Activated naive CD8-positive, alpha-beta T cell treated with anti-CD3 and anti-CD28 coated beads, Interleukin-2, amount 10 ng/mL, durations not matched to agents 7 days and 5 days (primary cell): ENCODE measurements at regions not wholly inside any gene's neighbourhood (a gene's known extent, or its start where the extent isn't known, plus 50 kb on each side); places are given as distances from the start of the nearest gene placed in this dataset.
A peak's percentile ranks its signal among the peaks of the same experiment; 100 is the strongest.

Experiments used
- ATAC-seq: fragments of 150-1000 bp; cut with Tn5 transposase; one replicate; pipeline ENCODE4 v1.10.0; 2021; ENCODE audit warnings: low read depth, moderate library complexity
- POLR2A ChIA-PET: fragments of 350-600 bp; sonication (Branson Sonifier 250); formaldehyde crosslinking; loops from one replicate; lab custom pipeline; 2021; ENCODE audit warnings: antibody characterized with exemption; lab: Charles Lee
- DNase-seq: peaks from one replicate; pipeline ENCODE4 v3.0.0; 2021
- H3K27ac Mint-ChIP-seq: one replicate; pipeline ENCODE4 v1.8.0; 2022; ENCODE audit warnings: mild to moderate bottlenecking, mixed read lengths
- H3K27me3 Mint-ChIP-seq: one replicate; pipeline ENCODE4 v1.8.0; 2022; ENCODE audit warnings: mild to moderate bottlenecking, moderate library complexity, mixed read lengths
- H3K36me3 Mint-ChIP-seq: one replicate; pipeline ENCODE4 v1.8.0; 2021; ENCODE audit warnings: mild to moderate bottlenecking, mixed read lengths
- H3K4me1 Mint-ChIP-seq: one replicate; pipeline ENCODE4 v1.8.0; 2021; ENCODE audit warnings: mixed read lengths
- H3K4me3 Mint-ChIP-seq: one replicate; pipeline ENCODE4 v1.8.0; 2022; ENCODE audit warnings: mild to moderate bottlenecking, moderate library complexity, mixed read lengths
- H3K9me3 Mint-ChIP-seq: one replicate; pipeline ENCODE4 v1.8.0; 2021; ENCODE audit warnings: mixed read lengths

DNA sequence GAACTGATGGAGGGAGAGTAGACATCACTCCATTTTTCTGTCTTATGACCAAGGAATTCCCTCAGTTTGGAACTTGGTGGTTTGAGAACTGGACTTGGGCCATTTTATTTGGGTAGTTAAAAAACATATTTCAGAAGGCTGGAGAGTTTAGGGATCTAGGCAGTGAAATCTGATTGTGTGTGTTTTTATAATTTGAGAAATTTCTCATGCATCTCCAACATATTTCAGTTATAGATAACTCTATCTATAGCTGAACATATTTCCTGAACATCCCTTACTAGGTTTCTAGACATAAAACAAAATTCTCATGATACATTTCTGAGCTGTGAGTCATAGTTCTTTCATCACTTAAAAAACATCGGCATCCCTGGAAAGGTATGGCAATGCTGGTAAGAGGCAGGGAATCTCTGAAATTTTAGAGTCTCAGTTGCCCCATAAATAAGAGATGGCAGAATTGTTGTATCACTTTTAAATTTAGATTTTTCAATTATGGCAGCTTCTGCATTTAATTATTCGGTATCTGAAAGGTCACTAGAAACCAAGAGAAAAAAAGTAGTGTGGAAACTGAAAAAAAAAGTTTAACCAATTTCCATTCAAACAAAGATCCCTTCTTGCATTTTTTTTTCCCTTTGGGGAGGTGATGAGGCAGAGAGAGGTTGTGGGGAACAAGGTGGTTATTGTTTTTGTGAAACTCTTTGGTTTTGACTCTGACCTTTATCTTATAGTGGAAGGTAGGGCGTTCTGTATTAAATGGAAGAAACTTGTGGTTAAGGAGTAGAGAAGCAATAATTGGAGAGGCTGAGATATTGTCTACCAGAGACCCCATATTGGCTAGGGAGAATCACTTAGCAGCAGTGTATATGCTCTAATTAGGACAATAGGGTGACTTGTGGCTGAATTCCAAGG is 102.9 kb downstream of the FASLG start:
- no peak overlapping the region for H3K4me3 Mint-ChIP-seq
- no peak overlapping the region for H3K27ac Mint-ChIP-seq

DNA sequence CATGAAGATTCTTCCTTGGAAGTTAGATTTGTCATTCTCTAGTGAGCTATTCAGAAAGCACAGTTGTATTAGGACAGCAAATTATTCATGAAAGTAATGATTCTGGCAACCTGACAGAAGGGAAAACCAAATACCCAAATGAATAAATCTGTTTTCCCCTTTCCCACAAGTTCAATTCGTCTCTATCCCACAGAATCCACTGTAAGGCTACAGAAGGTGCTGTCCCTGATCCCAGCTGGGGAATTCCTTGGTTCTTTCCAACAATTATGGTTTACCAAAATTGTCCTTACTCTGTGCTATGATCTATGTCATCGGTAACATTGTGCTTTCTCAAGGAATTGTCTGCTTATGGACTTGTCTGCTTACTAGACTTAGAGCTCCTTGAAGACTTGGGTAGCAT is 104.2 kb downstream of the FASLG start:
- no peak for DNase-seq
- Mint-ChIP-seq H3K27ac (no peak overlapping the region), H3K27me3 (no peaks in the 10 kb centered on the region), H3K36me3 (peaks cover 6% of the 10 kb centered on the region), H3K4me3 (no peak overlapping the region), H3K4me1 (peaks cover 23% of the 10 kb centered on the region), H3K9me3 (peaks cover 2% of the 10 kb centered on the region)
- POLR2A ChIA-PET, result no interaction called here
- ATAC-seq, result no peak

More for the DNA sequence above, 102.9 kb downstream of the FASLG start:
- no peak for DNase-seq
- H3K36me3 Mint-ChIP-seq, result peaks cover 9% of the 10 kb centered on the region
- POLR2A ChIA-PET, result no interaction called here
- ATAC-seq, result no peak
- peaks cover 4% of the 10 kb centered on the region for H3K9me3 Mint-ChIP-seq
- no peaks in the 10 kb centered on the region for H3K27me3 Mint-ChIP-seq
- peaks cover 26% of the 10 kb centered on the region for H3K4me1 Mint-ChIP-seq

DNA sequence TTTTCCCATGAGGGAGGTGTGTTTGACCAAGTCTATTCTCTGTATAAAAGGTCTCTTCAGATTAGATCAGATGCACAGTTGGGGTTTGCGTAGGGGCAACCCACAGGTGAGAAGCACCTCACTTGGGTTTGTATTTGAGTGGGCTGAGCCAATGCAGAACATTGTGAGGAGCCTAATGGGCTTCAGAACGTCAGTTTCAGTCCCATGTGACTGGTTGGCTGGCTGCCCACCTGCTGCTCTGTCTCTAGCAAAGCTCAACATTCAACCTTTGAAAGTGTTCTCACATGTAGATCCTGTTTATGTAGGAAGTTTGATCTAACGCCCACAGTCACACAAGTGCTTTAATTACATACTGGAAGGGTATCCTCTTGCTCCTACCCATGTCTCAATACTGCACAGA is 105.5 kb downstream of the FASLG start:
- peaks cover 21% of the 10 kb centered on the region for H3K4me1 Mint-ChIP-seq
- no peak for DNase-seq
- H3K9me3 Mint-ChIP-seq, result peaks cover 2% of the 10 kb centered on the region
- no peak overlapping the region for H3K4me3 Mint-ChIP-seq
- no peak for ATAC-seq
- POLR2A ChIA-PET, result no interaction called here
- no peak overlapping the region for H3K27ac Mint-ChIP-seq
- no peaks in the 10 kb centered on the region for H3K27me3 Mint-ChIP-seq
- peaks cover 4% of the 10 kb centered on the region for H3K36me3 Mint-ChIP-seq

DNA sequence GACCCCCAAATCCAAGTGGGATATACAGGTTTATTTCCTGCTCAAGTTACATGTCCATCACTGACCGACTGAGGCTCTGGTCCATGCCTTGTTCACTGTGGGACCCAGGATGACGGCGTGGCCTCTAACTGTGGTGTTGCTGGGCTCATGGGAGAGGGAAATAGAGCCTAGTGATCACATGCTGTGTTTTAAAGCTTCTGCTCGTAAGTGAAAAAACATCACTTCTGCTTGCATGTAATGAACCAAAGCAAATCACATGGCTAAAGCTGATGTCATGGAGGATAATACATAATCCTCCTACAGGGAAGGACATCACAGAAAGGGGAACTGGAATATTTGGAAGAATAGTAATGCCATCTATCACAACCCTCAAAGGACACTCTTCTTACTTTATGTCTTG is 107.6 kb downstream of the FASLG start:
- no peak overlapping the region for H3K27ac Mint-ChIP-seq
- H3K4me3 Mint-ChIP-seq, result no peak overlapping the region
- no peaks in the 10 kb centered on the region for H3K27me3 Mint-ChIP-seq
- H3K36me3 Mint-ChIP-seq, result peaks cover 4% of the 10 kb centered on the region
- ATAC-seq (no peak), DNase-seq (no peak)
- POLR2A ChIA-PET, result no interaction called here
- H3K4me1 Mint-ChIP-seq, result peaks cover 13% of the 10 kb centered on the region
- no peaks in the 10 kb centered on the region for H3K9me3 Mint-ChIP-seq

DNA sequence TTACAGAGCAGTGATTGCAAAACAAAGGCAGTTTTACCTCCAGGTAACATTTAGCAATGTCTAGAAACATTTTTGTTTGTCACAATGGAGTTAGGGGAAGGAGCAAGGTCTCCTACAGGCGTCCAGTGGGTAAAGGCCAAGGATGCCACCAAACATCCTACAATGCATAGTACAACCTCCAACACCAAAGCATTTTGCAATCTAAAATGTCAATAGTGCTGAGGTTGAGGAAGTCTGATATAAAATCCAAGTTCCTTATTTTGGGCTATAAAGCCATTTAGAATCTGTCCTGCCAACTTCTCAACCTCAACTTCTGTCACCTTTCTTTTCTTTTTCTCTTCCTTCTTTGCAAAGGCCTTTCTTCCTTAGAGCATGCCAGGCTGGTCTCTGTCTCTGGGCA is 111.2 kb downstream of the FASLG start:
- POLR2A ChIA-PET, result no interaction called here
- Mint-ChIP-seq H3K36me3 (peaks cover 4% of the 10 kb centered on the region), H3K4me3 (no peak overlapping the region)

DNA sequence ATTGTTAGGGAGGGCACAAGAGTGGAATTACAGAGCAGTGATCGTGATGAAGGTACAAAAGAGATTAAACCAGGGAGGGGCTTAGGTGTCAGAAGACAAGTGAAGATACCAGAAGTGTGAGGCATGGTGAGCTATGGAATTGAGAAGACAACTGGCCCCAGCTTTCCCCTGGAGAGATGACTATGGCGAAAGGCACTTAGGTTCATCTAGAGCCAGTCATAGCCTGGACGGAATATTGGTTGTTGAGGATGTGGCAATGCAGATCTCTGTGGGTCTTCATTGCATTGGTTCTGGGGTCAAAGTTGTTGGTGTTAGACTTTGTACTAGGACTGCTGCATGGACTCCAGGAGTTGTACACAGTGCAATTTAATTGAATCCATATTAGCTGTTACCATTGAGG is 115.7 kb downstream of the FASLG start:
- DNase-seq, result no peak
- POLR2A ChIA-PET, result interaction anchor here (0.6 kb wide), 1 partner anchor 165 kb away, joined by 3 read pairs; no protein-coding TSS in a partner anchor
- no peaks in the 10 kb centered on the region for H3K27me3 Mint-ChIP-seq
- H3K4me1 Mint-ChIP-seq, result peaks cover 10% of the 10 kb centered on the region
- H3K36me3 Mint-ChIP-seq, result peaks cover 3% of the 10 kb centered on the region
- no peak overlapping the region for H3K4me3 Mint-ChIP-seq
- ATAC-seq, result no peak
- no peaks in the 10 kb centered on the region for H3K9me3 Mint-ChIP-seq
- no peak overlapping the region for H3K27ac Mint-ChIP-seq

More for the DNA sequence above, 111.2 kb downstream of the FASLG start:
- DNase-seq (no peak), ATAC-seq (no peak)
- Mint-ChIP-seq H3K9me3 (no peaks in the 10 kb centered on the region), H3K4me1 (no peaks in the 10 kb centered on the region), H3K27ac (no peak overlapping the region), H3K27me3 (no peaks in the 10 kb centered on the region)

DNA sequence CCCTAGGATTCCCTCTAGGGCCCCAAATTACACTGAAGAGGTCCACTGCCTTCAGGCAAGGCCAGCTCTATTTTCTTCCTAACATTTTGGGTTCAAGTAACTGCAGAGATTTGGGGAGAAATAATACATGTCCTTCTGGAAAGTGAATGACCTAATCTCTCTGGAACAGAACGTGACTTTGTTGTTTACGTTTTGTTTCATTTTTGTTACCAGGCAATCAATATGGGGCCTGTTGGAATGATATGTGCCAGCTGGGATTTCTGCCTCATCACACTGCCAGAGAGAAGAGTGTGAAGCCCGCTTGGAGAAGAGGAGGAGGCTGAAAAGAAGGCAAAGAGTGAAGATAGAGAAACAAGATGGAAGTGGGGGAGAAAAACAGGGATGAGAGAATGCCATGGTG is 116.7 kb downstream of the FASLG start:
- Mint-ChIP-seq H3K4me3 (no peak overlapping the region), H3K27me3 (no peaks in the 10 kb centered on the region), H3K9me3 (no peaks in the 10 kb centered on the region), H3K4me1 (peaks cover 11% of the 10 kb centered on the region), H3K36me3 (no peaks in the 10 kb centered on the region), H3K27ac (no peak overlapping the region)
- POLR2A ChIA-PET, result no interaction called here
- ATAC-seq, result no peak
- DNase-seq, result no peak

DNA sequence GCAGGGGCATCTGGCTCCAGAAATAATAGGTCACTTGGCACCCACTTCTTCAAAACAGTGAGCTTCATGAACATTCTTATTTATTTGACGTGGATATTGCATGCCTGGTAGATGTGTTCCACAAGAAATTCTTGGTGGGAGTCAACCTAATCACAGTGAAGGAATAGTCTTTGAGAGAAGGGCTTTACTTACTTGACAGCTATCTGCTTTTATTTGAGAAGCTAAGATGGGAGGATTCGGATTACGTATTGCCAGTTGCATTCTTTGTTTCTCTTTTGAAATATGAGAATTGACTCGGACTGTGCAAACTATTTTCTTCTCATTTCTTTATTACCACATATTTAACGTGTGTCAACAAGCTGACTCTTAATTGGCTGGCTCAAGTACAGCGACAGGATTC is 117.2 kb downstream of the FASLG start:
- POLR2A ChIA-PET, result no interaction called here

DNA sequence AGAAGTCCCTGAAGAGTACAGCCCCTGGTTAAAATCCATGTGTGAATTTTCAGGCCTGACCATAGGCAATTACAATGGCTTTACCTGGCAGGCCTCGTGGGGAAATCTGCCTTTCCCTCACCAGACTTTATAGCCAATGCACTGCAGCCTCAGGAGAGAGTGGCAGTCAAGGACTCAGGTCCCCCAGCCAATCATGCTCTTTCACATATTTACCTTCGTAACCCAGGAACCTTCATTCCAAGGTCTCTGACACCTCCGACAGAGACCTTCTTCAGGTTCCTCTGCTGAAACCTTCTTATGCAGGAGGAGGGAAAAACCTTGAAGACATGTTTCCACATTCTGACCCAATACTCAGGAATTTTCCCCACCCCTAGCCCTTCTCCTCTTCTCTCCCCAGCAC is 118.9 kb downstream of the FASLG start:
- no peaks in the 10 kb centered on the region for H3K36me3 Mint-ChIP-seq
- no peak for ATAC-seq

More for the DNA sequence above, 117.2 kb downstream of the FASLG start:
- no peak overlapping the region for H3K4me3 Mint-ChIP-seq
- H3K27ac Mint-ChIP-seq, result no peak overlapping the region
- no peaks in the 10 kb centered on the region for H3K27me3 Mint-ChIP-seq
- H3K4me1 Mint-ChIP-seq, result peaks cover 15% of the 10 kb centered on the region
- ATAC-seq (no peak), DNase-seq (no peak)
- H3K36me3 Mint-ChIP-seq, result no peaks in the 10 kb centered on the region
- no peaks in the 10 kb centered on the region for H3K9me3 Mint-ChIP-seq

DNA sequence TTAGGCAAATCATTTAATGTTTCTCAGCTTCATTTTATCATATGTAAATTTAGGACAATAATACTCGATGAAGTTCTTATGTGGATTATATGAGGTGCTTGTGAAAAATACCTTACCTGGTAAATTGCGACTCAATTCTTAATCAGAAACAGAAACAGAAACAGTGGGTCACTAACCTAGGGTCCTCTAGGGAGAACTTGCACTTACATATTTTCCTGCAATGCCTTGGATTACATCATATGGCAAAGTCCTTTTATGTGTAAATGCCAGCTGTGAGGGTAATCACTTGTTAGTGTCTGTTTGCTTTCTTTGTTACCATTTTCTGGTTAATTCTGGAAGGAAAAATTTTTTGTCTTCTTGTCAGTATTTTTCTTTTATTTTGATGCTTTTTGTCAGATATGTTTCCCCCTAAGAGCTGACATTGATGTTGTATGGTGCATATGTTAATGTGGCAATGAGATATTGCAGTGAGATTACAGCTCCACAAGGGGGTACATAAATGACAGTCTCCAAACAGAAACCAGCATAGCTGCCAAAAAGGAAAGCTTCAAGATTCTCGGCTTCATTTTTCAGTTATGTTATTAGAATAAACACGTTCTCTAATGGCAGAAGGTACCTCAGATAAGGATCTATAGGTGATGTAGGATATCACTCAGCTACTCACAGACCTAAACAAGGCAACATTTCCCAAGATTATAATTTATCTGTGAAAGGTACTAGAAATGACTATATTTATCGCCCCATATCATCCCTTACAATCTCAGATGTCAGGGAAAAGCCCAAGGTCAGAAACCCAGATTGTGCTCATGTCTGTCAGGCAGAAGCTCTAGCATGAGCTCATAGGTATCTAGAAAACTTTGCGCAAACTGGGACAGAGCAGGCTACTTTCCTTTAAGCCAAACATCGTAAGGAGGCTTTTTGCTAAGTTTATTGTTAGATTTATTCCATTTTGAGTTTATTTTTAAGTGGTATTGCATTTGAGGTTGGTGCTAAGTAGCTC is 119.9 kb downstream of the FASLG start:
- ATAC-seq, result peak; percentile 58
- Mint-ChIP-seq H3K27ac (peak overlapping the region; percentile 31), H3K9me3 (peaks cover 7% of the 10 kb centered on the region), H3K4me1 (peaks cover 22% of the 10 kb centered on the region), H3K27me3 (no peaks in the 10 kb centered on the region), H3K36me3 (peaks cover 3% of the 10 kb centered on the region), H3K4me3 (peak overlapping the region; percentile 31)
- DNase-seq, result no peak
- POLR2A ChIA-PET, result interaction anchor here (0.7 to 1.0 kb wide), 3 partner anchors 39 to 49 kb away, joined by 3 to 4 read pairs (median 3); no protein-coding TSS in a partner anchor

More for the DNA sequence above, 118.9 kb downstream of the FASLG start:
- H3K4me1 Mint-ChIP-seq, result peaks cover 22% of the 10 kb centered on the region
- H3K27me3 Mint-ChIP-seq, result no peaks in the 10 kb centered on the region
- no peak overlapping the region for H3K4me3 Mint-ChIP-seq
- DNase-seq, result no peak
- no peak overlapping the region for H3K27ac Mint-ChIP-seq
- peaks cover 1% of the 10 kb centered on the region for H3K9me3 Mint-ChIP-seq
- POLR2A ChIA-PET, result no interaction called here

DNA sequence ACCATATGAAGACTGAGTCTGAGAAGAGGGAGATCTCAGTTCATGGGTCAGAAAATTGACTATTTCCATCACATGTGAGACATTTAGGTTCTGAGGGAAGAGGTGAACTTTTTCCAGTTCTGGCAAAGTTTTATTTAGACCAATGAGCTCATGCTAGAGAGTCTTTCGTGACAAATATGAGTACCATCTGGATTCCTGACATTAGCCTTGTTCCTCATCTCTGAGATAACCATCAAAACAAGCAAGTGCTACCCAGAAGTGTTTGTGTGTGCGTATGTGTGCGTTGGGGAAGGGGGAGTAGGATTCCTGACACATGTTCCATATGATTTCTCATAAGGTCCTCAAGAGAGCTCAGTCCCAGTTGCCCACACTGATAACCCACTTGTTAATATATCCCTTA is 120.6 kb downstream of the FASLG start:
- H3K27me3 Mint-ChIP-seq, result no peaks in the 10 kb centered on the region
- peaks cover 11% of the 10 kb centered on the region for H3K9me3 Mint-ChIP-seq
- H3K4me1 Mint-ChIP-seq, result peaks cover 22% of the 10 kb centered on the region
- no peak overlapping the region for H3K4me3 Mint-ChIP-seq
- ATAC-seq (no peak), DNase-seq (no peak)
- POLR2A ChIA-PET, result interaction anchor here (0.7 to 1.0 kb wide), 2 partner anchors 40 to 48 kb away, joined by 3 to 4 read pairs; no protein-coding TSS in a partner anchor
- H3K27ac Mint-ChIP-seq, result no peak overlapping the region
- peaks cover 7% of the 10 kb centered on the region for H3K36me3 Mint-ChIP-seq

DNA sequence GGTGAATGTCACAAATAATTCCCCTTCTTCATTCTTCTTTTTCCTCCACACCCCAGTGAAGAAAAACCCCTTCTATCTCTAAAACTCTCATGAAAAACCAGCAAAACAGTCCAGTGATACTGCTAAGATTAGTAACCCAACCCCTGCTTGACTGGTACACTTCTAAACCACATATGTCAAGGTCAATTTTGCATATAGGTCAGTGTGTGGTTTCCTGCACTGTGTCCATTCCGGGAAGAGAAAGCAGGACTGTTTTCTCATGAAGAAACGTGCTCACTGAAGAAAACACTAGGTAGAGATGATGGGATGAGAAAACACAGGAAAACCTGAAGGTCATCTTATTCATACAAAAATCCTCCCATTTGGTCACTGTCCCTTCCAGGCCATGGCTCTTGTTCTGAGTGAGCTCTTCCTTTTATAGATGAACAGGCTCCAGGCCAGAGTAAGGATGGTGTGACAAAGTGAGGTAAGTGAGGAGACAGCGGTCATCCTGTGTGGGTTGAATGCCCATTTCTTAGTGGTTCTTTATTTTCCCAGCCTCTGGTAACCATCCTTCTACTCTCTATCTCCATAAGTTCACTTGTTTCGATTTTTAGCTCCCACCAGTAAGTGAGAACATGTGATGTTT is 122.7 kb downstream of the FASLG start:
- DNase-seq (no peak), ATAC-seq (no peak)
- peaks cover 12% of the 10 kb centered on the region for H3K36me3 Mint-ChIP-seq
- H3K27me3 Mint-ChIP-seq, result no peaks in the 10 kb centered on the region
- no peak overlapping the region for H3K4me3 Mint-ChIP-seq
- no peak overlapping the region for H3K27ac Mint-ChIP-seq
- peaks cover 11% of the 10 kb centered on the region for H3K9me3 Mint-ChIP-seq
- POLR2A ChIA-PET, result no interaction called here
- H3K4me1 Mint-ChIP-seq, result peaks cover 22% of the 10 kb centered on the region

DNA sequence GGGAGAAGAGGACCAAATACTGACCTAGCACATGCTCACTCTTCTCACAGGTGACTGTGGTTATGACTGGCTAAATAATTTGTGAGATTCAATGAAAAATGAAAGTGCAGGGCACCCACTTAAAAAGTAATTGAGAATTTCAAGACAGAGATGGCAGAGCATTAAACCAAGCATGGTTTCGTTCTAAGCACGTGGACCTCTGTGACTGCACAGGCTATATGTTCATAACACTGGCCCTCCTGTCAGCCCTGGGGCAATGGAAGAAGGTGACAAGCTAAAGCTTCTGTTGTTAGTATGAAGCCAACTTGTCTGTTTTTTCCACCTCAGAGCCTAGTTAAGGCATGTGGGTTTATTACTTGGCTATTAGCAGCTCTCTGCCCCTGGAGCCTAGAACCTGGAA is 130.9 kb downstream of the FASLG start:
- Mint-ChIP-seq H3K27ac (no peak overlapping the region), H3K36me3 (peaks cover 14% of the 10 kb centered on the region), H3K27me3 (no peaks in the 10 kb centered on the region), H3K4me1 (peaks cover 4% of the 10 kb centered on the region), H3K4me3 (no peak overlapping the region), H3K9me3 (peaks cover 12% of the 10 kb centered on the region)
- DNase-seq, result no peak
- POLR2A ChIA-PET, result no interaction called here
- ATAC-seq, result no peak
